C4-2B (cell line): ENCODE measurements at regions not wholly inside any gene's neighbourhood (a gene's known extent, or its start where the extent isn't known, plus 50 kb on each side); places are given as distances from the start of the nearest gene placed in this dataset.

Source experiments
- H3K27ac ChIP-seq: fragments of 450-650 bp; 2 replicates; pipeline ENCODE4 v1.5.1; 2017
- ZFX ChIP-seq: fragments of 450-650 bp; IDR thresholded peaks from 2 replicates; pipeline ENCODE4 v1.6.1; 2017
- TF ChIP-seq, protein P1 (sequence below): fragments of 450-650 bp; conservative IDR thresholded peaks from 2 replicates; pipeline ENCODE4 v1.5.1; 2017; ENCODE audit warnings: mild to moderate bottlenecking

DNA sequence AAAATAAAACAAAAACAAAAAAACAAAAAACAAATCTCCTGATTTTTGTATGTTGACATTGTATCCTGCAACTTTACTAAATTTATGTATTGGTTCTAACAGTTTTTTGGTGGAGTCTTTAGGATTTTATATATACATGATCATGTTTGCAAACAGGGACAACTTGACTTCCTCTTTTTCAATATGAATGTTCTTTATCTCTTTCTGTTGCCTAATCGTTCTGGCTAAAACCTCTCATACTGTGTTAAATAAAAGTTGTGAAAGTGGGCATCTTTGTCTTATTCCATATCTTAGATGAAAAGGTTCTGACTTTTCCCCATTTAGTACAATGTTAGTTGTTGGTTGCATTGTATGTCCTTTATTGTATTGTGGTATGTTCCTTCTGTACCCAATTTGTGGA, 261.7 kb upstream of the NOX3 start:
- TF ChIP-seq, protein P1, sequence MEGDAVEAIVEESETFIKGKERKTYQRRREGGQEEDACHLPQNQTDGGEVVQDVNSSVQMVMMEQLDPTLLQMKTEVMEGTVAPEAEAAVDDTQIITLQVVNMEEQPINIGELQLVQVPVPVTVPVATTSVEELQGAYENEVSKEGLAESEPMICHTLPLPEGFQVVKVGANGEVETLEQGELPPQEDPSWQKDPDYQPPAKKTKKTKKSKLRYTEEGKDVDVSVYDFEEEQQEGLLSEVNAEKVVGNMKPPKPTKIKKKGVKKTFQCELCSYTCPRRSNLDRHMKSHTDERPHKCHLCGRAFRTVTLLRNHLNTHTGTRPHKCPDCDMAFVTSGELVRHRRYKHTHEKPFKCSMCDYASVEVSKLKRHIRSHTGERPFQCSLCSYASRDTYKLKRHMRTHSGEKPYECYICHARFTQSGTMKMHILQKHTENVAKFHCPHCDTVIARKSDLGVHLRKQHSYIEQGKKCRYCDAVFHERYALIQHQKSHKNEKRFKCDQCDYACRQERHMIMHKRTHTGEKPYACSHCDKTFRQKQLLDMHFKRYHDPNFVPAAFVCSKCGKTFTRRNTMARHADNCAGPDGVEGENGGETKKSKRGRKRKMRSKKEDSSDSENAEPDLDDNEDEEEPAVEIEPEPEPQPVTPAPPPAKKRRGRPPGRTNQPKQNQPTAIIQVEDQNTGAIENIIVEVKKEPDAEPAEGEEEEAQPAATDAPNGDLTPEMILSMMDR = no peak
- no peak for TF ChIP-seq ZFX
- no peak overlapping the region for H3K27ac ChIP-seq

DNA sequence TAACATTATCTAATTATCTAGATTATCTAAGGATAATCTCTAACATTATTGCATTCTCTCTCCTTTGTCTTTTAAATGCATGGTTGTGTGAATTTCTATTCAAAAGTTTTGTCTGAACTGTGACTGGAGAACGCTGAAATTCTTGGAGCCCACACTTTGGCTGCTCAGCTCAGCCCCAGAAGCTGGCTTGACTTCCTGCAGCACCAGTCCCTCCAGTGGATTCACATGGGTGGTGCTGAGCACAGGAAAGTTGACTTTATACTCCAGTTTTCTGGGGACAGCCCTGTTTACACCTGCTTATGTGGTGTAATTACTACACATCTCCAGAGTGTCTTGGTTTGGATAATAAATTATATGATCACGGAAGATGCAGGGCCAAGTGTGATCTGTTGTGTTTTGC, 255.1 kb upstream of the NOX3 start:
- H3K27ac ChIP-seq = no peak overlapping the region
- TF ChIP-seq ZFX = no peak
- TF ChIP-seq, protein P1 = no peak

DNA sequence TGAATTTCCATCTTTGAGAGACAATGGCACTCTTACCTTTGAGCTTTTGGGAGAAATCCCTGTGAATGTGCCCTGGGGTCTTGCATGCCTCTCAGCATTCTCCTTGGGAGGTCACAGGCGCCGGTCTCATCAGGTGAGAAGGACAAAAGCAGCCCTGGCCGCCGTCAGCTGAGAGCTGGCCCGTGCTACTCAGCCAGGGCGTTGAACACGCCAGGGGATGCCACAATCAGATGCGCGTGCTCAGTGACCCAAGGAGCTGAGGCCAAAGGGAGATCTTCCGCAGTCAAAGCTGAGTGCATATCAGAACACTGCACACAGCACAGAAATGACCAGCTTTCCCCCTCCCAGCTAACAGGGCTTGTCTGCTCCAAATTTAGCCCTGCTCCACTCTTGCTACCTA, 253.6 kb upstream of the NOX3 start:
- H3K27ac ChIP-seq = no peak overlapping the region
- TF ChIP-seq, protein P1 = no peak
- no peak for TF ChIP-seq ZFX

DNA sequence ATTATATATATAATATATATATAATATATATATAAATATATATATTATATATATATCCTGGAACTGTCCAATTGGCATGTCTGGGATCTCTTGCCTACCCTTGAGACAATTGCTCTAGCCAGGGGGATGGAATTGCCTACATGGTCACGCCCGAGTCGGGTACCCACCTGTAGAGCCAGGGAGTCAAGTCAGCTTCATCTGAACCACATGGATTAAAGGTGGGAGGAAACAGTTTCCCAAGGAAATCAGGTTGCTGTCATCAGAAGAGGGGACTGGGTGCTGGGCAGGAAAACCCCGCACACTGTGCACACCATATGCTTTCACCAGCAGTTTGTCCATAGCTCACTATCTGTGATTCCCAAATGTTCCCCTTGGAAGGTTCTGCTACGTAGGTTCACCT, 252.5 kb upstream of the NOX3 start:
- no peak for TF ChIP-seq ZFX
- TF ChIP-seq, protein P1 = no peak
- no peak overlapping the region for H3K27ac ChIP-seq

DNA sequence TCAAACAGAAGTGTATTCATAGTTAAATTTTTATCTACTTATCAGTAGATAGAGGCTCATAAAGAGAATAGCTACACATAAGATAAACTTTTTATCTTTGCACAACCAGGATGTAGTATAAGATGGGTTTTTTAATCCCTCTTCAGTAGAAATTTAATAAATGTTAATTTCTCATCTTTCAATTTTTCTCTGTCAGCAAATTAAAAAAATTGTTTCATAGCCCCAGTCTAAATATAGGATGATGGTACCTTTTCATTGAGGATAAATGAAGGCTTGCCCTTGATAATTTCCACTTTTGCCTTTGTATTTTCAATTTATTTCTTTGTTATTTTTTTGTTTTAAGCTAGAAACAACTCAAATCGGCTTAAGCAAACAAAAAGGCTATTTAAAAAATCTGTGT, 251.2 kb upstream of the NOX3 start:
- H3K27ac ChIP-seq = no peak overlapping the region
- no peak for TF ChIP-seq ZFX
- TF ChIP-seq, protein P1 = no peak

DNA sequence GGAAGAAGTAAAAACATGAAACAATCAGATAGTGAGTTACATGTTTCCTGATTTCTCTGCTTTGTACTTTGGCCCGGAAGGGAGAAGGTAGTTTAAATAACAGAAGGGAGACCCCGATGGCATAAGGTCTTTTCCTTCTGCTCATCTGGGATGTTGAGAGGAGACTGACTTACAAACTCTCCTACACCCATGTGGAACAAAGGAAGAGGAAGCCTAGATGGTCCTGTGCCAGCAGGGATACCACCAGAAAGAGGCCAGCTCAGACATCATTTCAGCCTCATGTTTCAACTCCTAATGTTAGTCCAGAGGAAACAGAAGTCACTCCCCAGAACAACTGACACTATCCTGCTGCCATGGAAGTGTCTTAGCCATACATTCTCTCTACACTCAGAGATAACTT, 250.7 kb upstream of the NOX3 start:
- no peak overlapping the region for H3K27ac ChIP-seq
- TF ChIP-seq, protein P1 = no peak
- no peak for TF ChIP-seq ZFX

DNA sequence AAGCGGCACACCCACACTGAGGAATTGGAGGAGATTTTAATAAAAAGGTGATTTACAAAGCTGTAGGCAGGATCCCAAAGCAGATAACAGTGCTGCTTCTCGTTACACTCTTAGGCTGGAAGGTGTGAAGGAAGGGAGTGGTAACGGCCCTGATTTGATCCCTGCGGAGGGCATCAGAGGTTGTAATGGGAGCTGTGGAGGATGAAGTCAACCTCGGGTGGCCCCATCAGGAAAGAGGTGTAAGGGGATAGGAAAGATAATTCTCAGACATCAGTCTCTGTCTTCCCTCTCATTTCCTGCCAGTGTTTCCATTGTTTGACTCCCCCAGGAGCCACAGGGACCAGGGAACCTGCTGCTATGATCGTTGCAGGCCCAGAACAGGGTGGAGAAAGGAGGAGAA, 245.7 kb upstream of the NOX3 start:
- TF ChIP-seq, protein P1 = no peak
- TF ChIP-seq ZFX = no peak
- no peak overlapping the region for H3K27ac ChIP-seq
